LNCAP (cell line): ENCODE measurements at regions not wholly inside any gene's neighbourhood (a gene's known extent, or its start where the extent isn't known, plus 50 kb on each side); places are given as distances from the start of the nearest gene placed in this dataset.

Experiments used
- TF ChIP-seq, protein P1 (sequence below): fragments of 450-650 bp; IDR thresholded peaks from 2 replicates; pipeline ENCODE4 v1.5.1; 2017; ENCODE audit warnings: mild to moderate bottlenecking

DNA sequence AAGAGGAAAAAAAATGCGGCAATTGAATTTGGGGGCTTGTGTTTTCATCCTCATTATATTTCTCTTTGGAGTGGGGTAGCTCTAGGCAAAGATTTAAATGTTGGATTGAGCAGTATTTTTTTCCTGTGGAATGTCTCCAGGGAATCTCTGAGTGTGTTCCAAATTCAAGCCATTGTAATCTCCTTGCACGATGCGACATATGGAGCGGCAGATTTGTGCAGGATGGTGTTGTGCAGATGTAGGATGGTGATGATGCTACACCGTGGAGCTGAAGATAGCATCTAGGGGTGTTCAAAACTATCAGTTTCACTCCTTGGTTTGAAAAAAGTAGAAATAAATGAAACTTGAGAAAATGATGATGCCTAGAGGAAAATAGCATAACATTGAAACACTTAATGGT lies 777.5 kb upstream of the EPHA7 start:
- TF ChIP-seq, protein P1, sequence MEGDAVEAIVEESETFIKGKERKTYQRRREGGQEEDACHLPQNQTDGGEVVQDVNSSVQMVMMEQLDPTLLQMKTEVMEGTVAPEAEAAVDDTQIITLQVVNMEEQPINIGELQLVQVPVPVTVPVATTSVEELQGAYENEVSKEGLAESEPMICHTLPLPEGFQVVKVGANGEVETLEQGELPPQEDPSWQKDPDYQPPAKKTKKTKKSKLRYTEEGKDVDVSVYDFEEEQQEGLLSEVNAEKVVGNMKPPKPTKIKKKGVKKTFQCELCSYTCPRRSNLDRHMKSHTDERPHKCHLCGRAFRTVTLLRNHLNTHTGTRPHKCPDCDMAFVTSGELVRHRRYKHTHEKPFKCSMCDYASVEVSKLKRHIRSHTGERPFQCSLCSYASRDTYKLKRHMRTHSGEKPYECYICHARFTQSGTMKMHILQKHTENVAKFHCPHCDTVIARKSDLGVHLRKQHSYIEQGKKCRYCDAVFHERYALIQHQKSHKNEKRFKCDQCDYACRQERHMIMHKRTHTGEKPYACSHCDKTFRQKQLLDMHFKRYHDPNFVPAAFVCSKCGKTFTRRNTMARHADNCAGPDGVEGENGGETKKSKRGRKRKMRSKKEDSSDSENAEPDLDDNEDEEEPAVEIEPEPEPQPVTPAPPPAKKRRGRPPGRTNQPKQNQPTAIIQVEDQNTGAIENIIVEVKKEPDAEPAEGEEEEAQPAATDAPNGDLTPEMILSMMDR: no peak

DNA sequence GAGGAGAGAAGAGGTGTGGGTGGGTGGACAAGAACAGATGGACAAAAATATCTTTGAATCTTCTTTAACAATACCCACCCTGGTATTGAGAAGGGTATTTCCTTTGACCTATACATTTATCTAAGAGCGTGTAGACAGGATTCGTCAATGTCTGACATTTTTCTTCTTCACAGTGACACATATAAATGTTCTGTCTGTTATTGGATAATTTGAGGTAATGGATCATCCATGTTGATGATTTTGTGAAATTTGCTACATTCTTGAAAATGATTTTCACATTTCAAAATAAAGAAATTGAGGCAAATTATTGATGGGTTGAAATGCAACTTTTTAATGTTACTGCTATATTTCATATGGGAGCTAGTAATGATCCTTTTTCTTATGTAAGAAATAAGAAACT lies 770.7 kb upstream of the EPHA7 start:
- TF ChIP-seq, protein P1: no peak

DNA sequence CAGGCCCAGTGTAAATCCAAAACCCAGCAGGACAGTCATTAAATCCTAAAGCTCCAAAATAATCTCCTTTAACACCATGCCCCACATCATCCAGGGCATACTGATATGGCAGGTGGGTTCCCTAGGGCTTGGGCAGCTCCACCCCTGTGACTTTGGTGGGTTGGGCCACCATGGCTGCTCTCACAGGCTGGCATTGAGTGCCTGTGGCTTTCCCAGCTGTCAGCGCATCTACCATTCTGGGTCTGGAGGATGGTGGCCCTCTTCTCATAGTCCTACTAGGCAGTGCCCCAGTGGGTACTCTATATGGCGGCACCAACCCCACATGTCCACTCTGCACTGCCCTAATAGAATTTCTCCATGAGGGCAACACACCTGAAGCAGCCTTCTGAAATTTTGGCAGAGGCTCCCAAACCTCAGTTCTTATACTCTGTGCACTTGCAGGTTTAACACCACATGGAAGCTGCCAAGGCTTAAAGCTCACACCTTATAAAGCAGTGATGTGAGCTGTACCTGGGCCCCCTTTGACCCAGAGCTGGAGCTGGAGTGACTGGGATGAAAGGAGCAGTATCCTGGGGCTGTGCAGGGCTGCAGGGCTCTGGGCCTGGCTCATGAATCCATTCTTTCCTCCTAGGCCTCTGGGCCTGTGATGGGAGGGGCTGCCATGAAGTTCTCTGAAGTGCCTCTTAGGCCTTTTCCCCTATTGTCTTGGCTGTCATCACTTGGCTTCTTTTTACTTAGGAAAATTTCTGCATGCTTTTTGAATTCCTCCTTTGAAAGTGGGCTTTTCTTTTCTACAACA lies 765.5 kb upstream of the EPHA7 start:
- TF ChIP-seq, protein P1: no peak

GRCh38 chr6:94177429-94177828 lies 758.1 kb upstream of the EPHA7 start:
- TF ChIP-seq, protein P1: no peak

DNA sequence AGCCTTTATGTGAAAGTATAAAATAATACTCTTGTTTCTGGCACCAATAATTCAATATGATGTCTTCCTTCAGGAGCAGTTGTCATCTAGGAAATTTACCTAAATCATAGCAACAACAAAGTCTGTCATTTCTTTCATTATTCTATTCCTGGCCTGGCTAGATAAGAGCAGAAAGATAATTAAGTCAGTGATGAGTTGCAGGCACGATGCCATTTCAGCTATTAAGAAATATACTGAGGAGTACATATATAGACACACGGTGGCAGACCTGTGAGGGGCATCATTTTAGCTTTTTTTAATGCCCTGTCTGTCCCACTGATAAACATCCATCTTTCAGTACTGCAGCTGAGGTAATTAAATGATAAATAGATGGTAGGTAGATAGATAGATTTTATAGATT lies 756.1 kb upstream of the EPHA7 start:
- TF ChIP-seq, protein P1: no peak

GRCh38 chr6:94163877-94164276 lies 744.5 kb upstream of the EPHA7 start:
- TF ChIP-seq, protein P1: no peak

DNA sequence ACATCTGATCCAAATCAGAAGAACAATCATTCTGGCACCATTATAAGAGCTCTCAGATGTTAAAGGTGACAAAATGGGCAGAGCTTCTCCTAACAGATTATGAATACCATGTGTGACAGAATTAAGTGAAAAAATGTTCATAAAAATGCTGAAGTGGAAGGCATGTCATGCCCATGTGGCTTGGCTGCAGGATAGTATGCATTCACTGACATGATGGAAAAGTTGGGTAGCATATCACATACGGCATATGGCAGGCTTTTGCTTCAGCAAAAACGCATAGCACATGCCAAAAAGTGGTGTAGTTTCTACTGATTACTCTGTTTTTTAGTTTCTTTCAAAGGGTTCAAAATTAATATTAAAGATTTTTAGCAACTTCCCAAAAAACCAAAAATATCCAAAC lies 731.5 kb upstream of the EPHA7 start:
- TF ChIP-seq, protein P1: no peak

DNA sequence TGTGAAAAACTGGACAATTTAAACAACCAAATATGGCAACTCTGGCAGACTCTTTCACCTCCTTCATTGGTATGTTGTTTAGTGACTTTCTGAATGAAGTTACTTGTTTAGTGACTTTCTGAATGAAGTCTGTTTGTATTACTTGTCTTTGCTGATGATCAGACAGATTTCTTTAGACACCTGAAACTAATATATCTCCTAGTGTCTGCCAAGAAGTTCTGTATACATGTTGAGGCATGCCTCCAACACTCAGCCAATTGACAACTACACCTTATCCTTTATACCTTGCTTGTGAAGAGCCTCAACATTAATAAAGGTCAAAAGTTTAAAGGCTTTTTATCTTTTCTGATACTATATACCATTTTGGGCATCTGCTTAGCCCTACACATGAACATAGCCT lies 725.4 kb upstream of the EPHA7 start:
- TF ChIP-seq, protein P1: no peak
